Astrocyte of the cerebellum (primary cell): ENCODE measurements at regions not wholly inside any gene's neighbourhood (a gene's known extent, or its start where the extent isn't known, plus 50 kb on each side); places are given as distances from the start of the nearest gene placed in this dataset.
"Not testable (repeated sequence)": the region's sequence is repeated elsewhere in the genome, so short reads cannot be mapped to it uniquely, and the experiment has no call there.

Experiments used
- DNase-seq: peaks from one replicate; pipeline ENCODE4 v3.0.0-alpha.2; 2011; ENCODE audit warnings: low read depth
- H3K4me3 ChIP-seq: 2 replicates; pipeline ENCODE4 v1.5.1; 2011; ENCODE audit warnings: mild to moderate bottlenecking, low read depth, low read length, moderate library complexity
- CTCF ChIP-seq: IDR thresholded peaks from 2 replicates; pipeline ENCODE4 v1.5.1; 2012; ENCODE audit warnings: low read length, low read depth, moderate library complexity, mild to moderate bottlenecking; ENCODE audit errors: missing control alignments
- in situ Hi-C: cut with HindIII; loops from 2 replicates; pipeline ENCODE4 v1.10.0; 2017; ENCODE audit warnings: low sequenced_read_pairs

GRCh38 chr2:146978577-146979555 lies 866.0 kb upstream of the ACVR2A start:
- DNase-seq: peak; percentile 59
- in situ Hi-C loops: no loop called here
- TF ChIP-seq CTCF: no peak
- no peak overlapping the region for H3K4me3 ChIP-seq

GRCh38 chr2:146970981-146971380 lies 873.8 kb upstream of the ACVR2A start:
- H3K4me3 ChIP-seq, in situ Hi-C loops, DNase-seq: not testable (repeated sequence)

GRCh38 chr2:146969703-146970102 lies 875.1 kb upstream of the ACVR2A start:
- DNase-seq, H3K4me3 ChIP-seq, in situ Hi-C loops: not testable (repeated sequence)

- TF ChIP-seq CTCF: no peak
- DNase-seq: peak; percentile 27
- no peak overlapping the region for H3K4me3 ChIP-seq
- in situ Hi-C loops: loop anchor here (5.0 kb wide), 1 partner anchor 67 kb away; no protein-coding TSS in a partner anchor
These were observed 880.3 kb upstream of the ACVR2A start for GRCh38 chr2:146964494-146964893.

- in situ Hi-C loops: no loop called here
- no peak overlapping the region for H3K4me3 ChIP-seq
- TF ChIP-seq CTCF: no peak
- no peak for DNase-seq
These were observed 890.3 kb upstream of the ACVR2A start for GRCh38 chr2:146954544-146954943.

- no peak for DNase-seq
- in situ Hi-C loops: no loop called here
- no peak overlapping the region for H3K4me3 ChIP-seq
- TF ChIP-seq CTCF: no peak
These were observed 892.1 kb upstream of the ACVR2A start for GRCh38 chr2:146952696-146953095.

- no peak for DNase-seq
- in situ Hi-C loops: no loop called here
These were observed 893.9 kb upstream of the ACVR2A start for GRCh38 chr2:146950911-146951310.

More at GRCh38 chr2:146950911-146951310, 893.9 kb upstream of the ACVR2A start:
- no peak overlapping the region for H3K4me3 ChIP-seq
- no peak for TF ChIP-seq CTCF
